ENCODE measurements at regions not wholly inside any gene's neighbourhood (a gene's known extent, or its start where the extent isn't known, plus 50 kb on each side); places are given as distances from the start of the nearest gene placed in this dataset.

DNA sequence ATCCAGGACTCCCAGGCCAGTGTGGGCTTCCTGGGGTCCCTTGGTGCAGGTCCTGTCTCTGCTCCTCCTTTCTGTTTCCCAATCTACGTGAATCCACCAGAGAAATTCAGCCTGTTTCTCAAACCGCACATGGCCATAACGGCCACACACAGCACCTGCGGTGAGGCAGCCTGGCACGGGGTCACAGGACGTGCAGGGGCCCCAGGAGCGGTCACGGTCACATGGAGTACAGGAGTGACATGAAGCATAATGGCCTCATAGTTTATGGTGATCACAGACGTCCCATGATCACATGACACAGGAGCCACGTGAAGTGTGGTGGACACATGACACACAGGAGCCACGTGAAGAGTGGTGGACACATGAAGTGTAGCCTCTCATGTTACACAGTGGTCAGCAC lies 248.5 kb upstream of the IRX4 start:
- DNase-seq (ENCODE audit: low spot score), result no peak

DNA sequence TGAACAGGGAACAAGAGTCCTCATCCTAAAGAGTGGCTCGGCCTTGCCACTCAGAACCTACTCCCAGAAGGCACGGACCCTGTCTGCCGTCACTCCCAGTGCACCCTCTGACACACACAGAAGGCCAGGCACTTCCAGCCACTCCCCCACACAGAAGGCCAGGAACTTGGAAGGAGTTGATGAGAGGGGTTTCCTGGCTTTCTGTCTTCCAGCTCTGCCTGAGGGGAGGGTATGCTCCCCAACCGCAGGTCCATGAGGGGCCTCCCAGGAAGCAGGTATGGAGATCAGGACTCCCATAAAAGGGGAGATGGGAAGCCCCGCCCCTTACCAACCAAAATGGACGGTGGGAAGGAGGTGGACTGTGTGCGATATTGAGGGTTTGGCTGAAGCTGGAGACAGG lies 247.6 kb upstream of the IRX4 start:
- no peak for DNase-seq (ENCODE audit: low spot score)

GRCh38 chr5:2129568-2130272 lies 247.0 kb upstream of the IRX4 start:
- DNase-seq (ENCODE audit: low spot score), result no peak

- DNase-seq (ENCODE audit: low spot score), result no peak
Measured at GRCh38 chr5:2128686-2129355, 246.1 kb upstream of the IRX4 start.

DNA sequence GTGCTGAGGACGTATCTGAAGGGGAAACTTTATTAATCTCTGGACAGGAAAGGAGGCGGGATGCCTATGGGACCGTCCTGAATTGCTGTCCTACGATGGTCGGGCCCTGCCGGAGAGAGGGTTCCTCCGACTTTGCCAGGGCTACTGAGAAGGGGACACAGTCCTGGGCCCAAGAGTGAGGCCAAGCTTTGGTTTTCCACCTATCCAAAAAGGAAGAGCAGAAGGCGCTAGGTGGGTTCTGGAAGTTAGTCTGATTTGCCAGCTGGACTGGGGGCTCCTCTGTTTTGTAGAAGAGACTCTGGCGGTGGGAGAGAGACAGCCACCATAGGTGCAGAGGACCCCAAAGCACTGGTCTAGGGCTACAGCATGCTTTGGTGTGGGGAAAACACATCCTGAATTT lies 243.8 kb upstream of the IRX4 start:
- no peak for DNase-seq (ENCODE audit: low spot score)

DNA sequence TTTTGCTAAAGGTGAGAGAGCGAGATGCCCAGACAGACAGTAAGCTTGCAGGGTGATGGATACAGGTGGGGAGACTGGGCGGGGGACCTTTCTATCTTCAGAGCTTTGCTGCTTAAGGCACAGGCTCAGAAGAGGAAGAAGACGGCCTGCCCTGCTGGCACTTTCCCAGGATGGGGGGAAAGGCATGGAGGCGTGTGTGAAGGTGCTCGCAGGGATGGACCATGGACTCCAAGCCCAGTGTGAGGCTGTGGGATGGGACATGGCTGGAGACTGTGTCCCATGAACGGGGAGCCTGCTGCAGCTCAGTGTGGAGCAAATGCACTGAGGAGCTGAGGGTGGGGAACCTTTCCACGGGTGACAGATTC lies 243.2 kb upstream of the IRX4 start:
- DNase-seq (ENCODE audit: low spot score), result no peak

GRCh38 chr5:2125171-2125900 lies 242.6 kb upstream of the IRX4 start:
- no peak for DNase-seq (ENCODE audit: low spot score)

DNA sequence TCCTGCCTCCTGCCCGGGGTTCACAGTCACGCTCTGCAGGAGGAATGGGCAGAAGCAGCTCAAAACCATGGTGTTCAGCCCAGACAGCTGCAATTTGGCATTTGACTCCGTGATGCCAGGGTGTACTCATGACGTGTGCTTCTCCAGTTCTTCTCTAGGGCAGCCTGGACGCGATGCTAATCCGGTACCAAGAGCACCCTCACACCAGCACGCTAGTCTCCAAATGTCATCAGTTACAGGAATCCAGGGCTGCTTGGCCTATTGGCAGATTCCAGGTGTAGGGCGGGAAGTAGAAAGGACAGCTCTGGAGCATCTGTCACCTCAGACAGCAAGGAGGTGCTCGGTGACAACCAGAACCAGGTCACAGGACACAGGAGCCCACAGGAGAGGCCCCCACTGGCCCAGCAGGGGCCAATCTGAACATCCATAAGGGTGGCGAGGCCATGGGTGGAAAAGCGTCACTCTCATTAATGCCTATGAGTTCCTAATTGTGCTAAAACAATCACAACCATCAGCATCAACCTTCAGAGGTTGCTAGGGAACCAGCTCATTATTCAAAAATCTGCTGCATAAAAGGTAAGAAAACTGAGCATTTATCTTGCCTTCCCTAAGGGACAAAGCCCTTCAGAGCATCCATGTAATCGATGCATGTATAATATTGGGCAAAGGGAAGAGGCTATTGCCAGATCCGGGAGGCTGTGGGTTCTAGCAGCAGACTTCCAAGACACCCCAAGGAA lies 241.9 kb upstream of the IRX4 start:
- no peak for DNase-seq (ENCODE audit: low spot score)

- DNase-seq (ENCODE audit: low spot score), result no peak
Measured at GRCh38 chr5:2123874-2124273, 241.1 kb upstream of the IRX4 start.

- no peak for DNase-seq (ENCODE audit: low spot score)
Measured at GRCh38 chr5:2120361-2120760, 237.6 kb upstream of the IRX4 start.

- DNase-seq (ENCODE audit: low spot score), result no peak
Measured at GRCh38 chr5:2119573-2119972, 236.8 kb upstream of the IRX4 start.

- DNase-seq (ENCODE audit: low spot score), result no peak
Measured at GRCh38 chr5:2113348-2114131, 230.8 kb upstream of the IRX4 start.

DNA sequence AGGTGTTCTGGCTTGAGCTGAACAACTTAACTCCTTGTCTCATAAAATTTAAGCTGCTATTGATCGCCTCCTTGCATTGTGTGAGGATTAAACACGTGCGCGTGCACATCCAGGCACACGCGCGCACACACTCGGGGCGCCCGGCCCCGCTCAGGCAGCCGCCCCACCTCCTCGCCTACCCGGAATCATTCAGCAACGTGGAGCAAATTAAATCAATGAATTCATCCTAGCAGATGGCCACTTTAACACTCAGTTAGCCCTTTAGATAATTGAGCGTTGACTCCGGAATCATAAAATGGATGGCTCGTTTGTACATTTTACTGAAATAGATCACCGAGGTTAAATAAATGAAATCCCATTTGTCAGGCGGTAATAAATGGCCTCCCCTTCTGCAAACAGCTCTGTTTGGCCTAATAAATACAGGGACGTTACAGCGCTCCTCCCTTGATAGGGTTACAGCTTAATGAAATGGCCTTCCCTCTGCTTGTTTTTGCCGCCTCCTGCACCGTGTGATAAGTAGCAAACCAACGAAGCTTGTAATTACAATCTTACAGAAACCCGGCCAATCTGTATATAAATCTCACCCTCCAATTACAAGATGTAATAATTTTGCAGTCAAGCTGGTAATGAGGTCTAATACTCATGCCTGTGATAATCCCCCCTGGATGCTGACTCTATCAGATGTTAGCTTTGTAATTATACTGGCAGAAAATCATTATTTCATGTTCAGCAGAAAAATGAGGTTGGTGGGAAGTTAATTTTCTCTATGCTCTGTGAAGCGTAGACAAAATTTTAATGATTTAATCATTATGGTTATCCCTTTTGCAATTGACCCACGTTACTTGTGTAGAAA lies 229.7 kb upstream of the IRX4 start:
- no peak for DNase-seq (ENCODE audit: low spot score)

DNA sequence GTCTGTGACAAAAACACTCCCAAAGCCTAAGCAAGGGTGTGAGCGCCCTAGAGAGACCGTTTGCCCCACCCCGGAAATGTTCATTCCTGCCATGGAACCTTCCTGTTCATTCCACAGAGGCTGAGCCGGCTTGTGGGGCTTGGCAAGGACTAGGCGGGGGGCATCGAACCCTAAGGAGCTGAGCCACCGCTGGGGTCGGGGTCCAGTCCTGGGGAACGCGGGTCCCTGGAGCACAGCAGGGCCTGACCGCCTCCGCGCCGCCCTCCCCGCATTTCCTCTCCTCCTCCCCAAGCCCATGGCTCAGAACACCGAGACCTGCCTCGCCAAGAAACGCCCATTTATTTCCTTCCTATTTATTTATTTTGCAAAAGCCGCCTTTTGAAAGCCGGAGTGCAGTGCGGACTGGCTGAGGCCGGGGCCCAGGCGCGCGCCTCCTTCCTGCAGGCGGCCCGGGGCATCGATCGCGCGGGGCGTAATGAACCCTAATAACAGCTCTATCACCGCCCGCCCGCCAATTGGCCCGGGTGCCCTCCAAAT lies 228.9 kb upstream of the IRX4 start:
- DNase-seq (ENCODE audit: low spot score), result no peak

- DNase-seq (ENCODE audit: low spot score), result no peak
Measured at GRCh38 chr5:2110934-2111462, 228.3 kb upstream of the IRX4 start.

DNA sequence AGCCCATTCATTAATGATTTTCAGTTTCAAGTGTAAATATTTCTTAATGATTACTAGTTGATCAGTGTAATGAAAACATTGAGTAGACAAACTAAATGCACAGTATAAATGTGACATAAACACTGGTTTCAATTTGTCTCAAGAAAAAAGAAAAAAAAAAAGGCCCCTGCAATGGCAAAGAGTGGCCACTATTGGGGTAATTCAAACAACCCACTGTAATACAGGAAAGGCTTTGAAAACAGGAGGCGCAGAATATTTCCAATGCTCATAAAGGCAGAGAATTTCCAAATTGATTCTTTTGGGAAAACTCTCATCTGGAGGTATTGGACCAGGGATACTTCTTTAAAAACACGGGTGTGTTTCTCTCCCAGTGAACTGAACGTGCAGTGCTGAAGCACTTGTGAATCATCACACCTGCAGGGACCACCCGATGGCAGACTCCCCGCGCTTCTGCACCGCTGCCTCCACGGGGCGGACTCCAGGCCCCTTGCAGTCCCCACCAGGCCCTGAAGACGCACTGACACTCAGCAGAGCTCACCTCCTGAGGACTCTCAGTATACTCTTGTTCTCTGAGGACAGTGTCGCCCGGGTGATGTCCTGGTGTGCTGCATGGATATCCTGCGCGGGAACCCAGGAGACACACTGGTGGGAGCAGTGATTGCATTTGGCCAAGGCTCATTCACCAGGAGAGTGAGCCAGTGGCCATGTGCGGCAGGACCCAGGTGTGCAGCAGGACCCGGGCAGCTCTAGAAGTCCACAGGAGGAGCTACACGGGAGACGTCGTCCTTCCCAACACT lies 227.6 kb upstream of the IRX4 start:
- DNase-seq (ENCODE audit: low spot score), result no peak

DNA sequence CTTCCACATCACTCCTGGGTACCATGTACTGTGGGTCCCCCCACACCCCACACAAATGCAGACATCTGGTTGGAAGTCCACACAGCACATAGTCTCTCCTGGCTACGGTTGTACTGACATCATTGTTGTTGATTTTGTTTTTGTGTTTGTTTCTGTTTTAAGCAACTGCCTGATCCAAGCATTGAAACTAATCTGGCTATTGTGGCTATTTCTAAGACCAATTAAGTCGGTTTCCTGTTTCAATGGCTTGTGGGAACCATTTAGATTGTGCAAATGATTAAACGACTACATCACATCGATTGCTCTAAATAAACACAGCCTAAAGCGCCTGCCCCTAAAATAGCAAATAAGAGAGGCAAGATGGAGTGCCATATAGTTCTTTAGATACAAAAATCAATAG lies 226.8 kb upstream of the IRX4 start:
- no peak for DNase-seq (ENCODE audit: low spot score)

DNA sequence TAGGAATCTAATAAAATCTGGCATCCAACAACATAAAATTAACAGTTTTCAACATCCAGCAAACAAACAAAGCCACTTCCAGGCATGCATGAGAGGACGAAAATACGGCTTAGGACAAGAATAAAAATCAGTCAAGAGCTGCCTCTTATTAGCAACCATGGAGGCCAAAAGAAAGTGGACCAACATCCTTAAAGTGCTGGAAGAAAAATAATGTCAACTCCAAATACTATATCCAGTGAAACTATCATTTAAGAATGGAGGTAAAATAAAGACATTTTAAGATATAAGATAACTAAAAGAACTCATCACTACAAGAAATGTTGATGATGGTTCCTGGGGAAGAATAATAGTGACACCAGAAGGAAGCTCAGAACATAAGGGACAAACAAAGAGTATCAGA lies 224.0 kb upstream of the IRX4 start:
- DNase-seq (ENCODE audit: low spot score), result no peak

DNA sequence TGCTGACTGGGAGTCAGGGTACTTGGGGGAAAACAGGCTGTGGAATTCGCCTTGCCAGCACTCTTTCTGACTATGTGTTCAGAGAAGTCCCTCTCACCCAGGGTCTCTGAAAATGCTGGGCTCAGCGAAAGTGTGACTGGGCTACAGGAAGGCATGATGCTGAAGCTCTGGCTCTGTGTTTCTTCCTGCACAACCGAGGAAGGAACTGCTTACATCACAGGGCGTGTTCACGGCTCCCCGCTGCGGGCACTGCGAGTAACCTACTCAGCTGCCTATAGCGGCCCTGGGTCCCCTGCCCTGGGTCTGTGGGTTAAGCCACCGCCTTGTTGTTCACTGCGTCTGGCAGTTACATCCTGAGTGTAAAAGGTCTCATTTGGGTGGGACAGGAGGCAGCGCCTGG lies 222.4 kb upstream of the IRX4 start:
- no peak for DNase-seq (ENCODE audit: low spot score)

DNA sequence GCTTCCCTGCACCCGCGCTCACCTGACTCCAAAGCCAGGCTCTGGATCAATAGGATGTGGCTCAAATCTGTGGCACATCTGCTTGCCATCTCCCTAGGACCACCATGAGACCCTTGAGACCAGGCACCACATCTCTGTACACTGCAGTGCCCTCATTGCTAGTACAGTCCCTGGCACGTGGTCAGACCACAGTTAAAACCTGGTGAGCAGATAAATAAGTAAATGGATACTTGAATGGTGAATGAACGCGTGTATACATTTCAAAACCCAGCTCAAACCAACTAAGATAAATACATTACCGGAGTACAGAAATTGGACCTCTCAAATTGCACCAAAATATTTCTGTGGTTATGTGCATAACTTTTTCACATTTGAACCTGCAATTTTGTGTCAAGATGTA lies 221.2 kb upstream of the IRX4 start:
- no peak for DNase-seq (ENCODE audit: low spot score)
